GM12872 (cell line): ENCODE measurements at regions not wholly inside any gene's neighbourhood (a gene's known extent, or its start where the extent isn't known, plus 50 kb on each side); places are given as distances from the start of the nearest gene placed in this dataset.

Source experiments
- CTCF ChIP-seq: IDR thresholded peaks from 3 replicates; pipeline ENCODE4 v1.5.1; 2011; ENCODE audit warnings: low read depth, mild to moderate bottlenecking, low read length, moderate library complexity; ENCODE audit not compliant: insufficient read depth

GRCh38 chr2:18066894-18067293 is 188.4 kb downstream of the KCNS3 start:
- no peak for TF ChIP-seq CTCF

DNA sequence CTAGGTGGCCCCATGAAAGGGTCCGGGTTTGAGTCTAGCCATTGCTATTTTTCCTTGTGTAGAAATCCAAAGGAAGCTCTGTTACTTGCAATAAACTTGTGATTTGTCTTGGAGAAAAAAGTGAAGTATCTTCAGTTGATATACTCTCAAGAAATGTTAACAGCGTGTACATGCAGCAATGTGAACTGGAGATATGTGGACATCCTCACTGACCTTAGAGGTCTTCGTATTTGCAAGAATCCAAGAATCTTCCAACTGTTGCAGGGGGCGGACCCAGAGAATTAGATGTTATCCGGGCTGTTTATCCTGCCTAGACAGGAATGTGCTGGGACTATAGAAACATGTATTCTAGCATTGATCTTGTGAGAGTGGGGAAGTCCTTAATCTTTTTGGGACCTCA is 187.6 kb downstream of the KCNS3 start:
- TF ChIP-seq CTCF: no peak

DNA sequence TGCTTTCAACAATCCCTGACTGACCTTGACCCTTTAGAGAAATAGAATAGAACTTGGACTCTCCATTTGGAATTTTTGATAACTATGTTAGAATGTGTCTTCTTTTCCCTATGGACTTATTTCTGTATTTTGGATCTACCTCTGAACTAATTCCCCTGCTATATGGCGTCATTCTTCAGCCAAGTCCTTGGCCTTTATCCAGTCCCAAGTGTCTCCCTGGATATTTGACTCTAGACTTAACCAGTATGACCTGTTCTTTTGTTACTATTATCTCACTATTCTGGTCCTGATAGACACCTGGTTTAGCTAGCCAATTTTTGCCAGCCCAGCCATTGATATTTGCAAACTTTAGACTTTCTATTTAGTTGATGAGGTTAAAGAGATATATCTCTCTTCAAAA is 186.8 kb downstream of the KCNS3 start:
- no peak for TF ChIP-seq CTCF

GRCh38 chr2:18063826-18064470 is 185.5 kb downstream of the KCNS3 start:
- no peak for TF ChIP-seq CTCF

DNA sequence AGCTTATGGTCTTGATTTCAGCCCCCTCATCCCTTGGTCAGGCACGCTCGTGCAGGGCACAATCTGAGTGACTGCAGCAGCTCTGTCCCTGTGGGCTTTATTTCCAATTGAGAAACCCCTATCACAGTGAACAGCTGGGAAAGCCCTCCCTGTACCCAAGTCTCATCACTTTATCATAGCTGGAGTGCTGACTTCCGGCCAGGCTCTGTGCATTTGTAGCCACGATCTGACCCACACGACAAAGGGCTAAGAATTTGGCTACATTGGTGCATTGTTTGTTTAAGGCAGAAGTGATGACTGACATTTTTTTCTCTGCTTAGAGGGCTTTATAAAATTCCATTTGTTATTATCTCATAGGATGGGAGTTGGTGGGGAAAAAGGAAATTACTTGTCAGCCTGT is 184.4 kb downstream of the KCNS3 start:
- no peak for TF ChIP-seq CTCF

GRCh38 chr2:18061717-18062116 is 183.2 kb downstream of the KCNS3 start:
- no peak for TF ChIP-seq CTCF

DNA sequence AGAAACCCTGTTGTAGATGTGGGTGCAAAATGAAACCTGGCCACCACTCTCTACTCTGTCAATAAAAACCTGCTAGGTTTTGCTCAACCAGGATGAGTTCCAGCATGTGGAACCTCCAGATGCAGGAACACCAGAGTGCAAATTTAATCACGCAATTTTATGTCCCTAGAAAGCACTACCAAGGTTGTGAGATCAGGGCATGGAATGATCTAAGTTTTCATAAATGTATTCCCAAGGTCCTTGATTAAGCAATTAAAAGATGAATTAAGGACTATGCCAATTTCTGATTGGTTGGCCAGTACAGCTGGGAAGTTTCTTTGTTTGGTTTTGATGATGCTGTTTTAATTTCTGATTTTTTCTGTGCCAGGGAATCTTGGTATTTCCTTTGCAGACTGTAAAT is 179.2 kb downstream of the KCNS3 start:
- no peak for TF ChIP-seq CTCF
